ENCODE measurements at regions not wholly inside any gene's neighbourhood (a gene's known extent, or its start where the extent isn't known, plus 50 kb on each side); places are given as distances from the start of the nearest gene placed in this dataset.
"Not testable (repeated sequence)": the region's sequence is repeated elsewhere in the genome, so short reads cannot be mapped to it uniquely, and the experiment has no call there.

DNA sequence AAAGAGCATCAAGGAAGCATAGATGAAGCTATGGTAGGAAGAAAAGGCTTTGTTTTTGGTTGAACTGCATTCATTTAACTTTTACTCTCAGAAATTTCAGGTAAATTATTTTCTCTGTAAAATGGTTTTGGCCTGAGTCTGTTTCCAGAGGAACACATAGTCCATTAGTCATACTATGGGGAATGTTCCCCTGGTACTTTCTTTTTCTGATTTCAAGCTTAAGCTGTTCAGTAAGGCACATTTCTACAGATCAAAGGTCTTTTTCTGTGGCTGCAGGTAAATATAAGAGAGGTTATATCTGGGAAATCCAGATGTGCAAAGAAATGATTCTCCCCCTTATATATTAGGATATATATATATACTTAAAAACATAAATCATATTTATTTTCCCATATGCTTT is 1744.4 kb upstream of the ADGRL3 start:
- no peak overlapping the region for H3K4me3 ChIP-seq (ENCODE audit: low read length)
- H3K27ac ChIP-seq (ENCODE audit: low read length), result no peak overlapping the region
- no peaks in the 10 kb centered on the region for H3K36me3 ChIP-seq (ENCODE audit: control insufficient read depth, insufficient read depth, low read length)
- peaks cover 2% of the 10 kb centered on the region; the same call in 1 of the 2 replicates for H3K4me1 ChIP-seq (ENCODE audit: control insufficient read depth, insufficient read depth, low read length)
- H3K27me3 ChIP-seq (ENCODE audit: control insufficient read depth, insufficient read depth, low read length), result no peaks in the 10 kb centered on the region
- no peak for DNase-seq (ENCODE audit: low read depth, low spot score)
- no peaks in the 10 kb centered on the region for H3K9me3 ChIP-seq (ENCODE audit: control insufficient read depth, insufficient read depth, low read length)

DNA sequence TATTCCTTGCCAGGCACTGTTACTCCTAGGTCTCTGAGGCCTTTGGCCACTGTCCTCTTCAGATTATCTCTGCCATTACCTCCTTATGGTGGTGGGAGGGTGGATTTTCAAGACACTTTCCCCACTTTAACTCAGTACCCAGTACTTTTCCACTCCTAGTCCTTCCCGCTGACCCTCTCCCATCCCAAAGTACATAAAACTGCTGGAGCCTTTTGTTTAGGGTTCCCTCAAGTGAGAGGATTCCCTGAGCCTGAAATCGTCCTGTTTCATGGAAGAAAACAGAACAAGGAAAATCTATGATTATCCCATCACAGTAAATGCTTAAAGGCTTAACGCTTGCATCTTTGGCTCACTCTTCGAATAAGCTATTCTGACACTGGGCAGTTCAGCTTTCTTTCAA is 1742.5 kb upstream of the ADGRL3 start:
- no peaks in the 10 kb centered on the region for H3K27me3 ChIP-seq (ENCODE audit: control insufficient read depth, insufficient read depth, low read length)
- H3K4me3 ChIP-seq (ENCODE audit: low read length), result no peak overlapping the region
- no peaks in the 10 kb centered on the region for H3K9me3 ChIP-seq (ENCODE audit: control insufficient read depth, insufficient read depth, low read length)
- H3K36me3 ChIP-seq (ENCODE audit: control insufficient read depth, insufficient read depth, low read length), result no peaks in the 10 kb centered on the region
- H3K4me1 ChIP-seq (ENCODE audit: control insufficient read depth, insufficient read depth, low read length), result peaks cover 2% of the 10 kb centered on the region; the same call in 1 of the 2 replicates
- no peak overlapping the region for H3K27ac ChIP-seq (ENCODE audit: low read length)
- no CpG with 5 or more reads among the region's 4 CpGs for WGBS (ENCODE audit: insufficient coverage, insufficient read length)
- DNase-seq (ENCODE audit: low read depth, low spot score), result no peak

DNA sequence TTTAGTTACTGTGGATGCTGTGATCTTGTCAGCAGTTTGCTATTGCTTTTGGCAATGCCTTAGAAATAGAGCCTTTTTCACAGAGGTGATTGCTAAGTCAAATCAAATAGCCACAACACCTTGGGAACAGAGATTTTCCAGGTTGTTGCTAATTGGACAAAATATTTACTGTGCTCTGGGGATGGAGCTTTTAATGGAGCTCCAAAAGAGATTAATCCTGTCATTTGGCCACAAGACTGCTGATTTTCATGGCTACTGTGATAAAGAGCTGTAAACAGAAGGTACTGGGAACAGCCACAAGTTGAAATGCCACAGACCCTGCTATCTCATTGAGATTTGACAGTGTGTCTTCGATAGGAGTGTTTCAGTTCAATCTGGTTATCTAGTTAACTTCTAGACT is 1715.2 kb upstream of the ADGRL3 start:
- Histone ChIP-seq H3K27ac (ENCODE audit: low read length) (no peak overlapping the region), H3K36me3 (ENCODE audit: control insufficient read depth, insufficient read depth, low read length) (no peaks in the 10 kb centered on the region), H3K9me3 (ENCODE audit: control insufficient read depth, insufficient read depth, low read length) (no peaks in the 10 kb centered on the region), H3K4me1 (ENCODE audit: control insufficient read depth, insufficient read depth, low read length) (no peaks in the 10 kb centered on the region), H3K27me3 (ENCODE audit: control insufficient read depth, insufficient read depth, low read length) (no peaks in the 10 kb centered on the region), H3K4me3 (ENCODE audit: low read length) (no peak overlapping the region)
- DNase-seq (ENCODE audit: low read depth, low spot score), result no peak
- WGBS (ENCODE audit: insufficient coverage, insufficient read length), result no CpG with 5 or more reads among the region's 1 CpG

DNA sequence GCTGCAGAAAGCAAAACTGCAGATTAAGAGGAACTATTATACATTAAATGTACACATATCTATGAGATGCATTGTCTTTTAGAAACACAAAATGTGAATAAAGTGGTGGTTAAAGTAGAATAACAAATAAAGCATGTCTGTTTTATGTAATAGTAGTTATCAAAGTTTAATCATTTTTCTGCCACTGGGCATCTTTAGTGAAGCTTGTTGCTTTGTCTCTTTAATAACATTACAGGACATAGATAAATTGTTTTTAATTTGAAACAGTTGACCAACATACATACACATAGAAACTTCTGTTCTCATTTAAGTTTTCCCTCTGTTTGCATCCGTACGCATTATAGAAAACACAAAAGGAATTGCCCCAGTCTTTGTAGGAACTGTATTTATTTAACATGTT is 1700.0 kb upstream of the ADGRL3 start:
- no peak overlapping the region for H3K27ac ChIP-seq (ENCODE audit: low read length)
- DNase-seq (ENCODE audit: low read depth, low spot score), result no peak
- WGBS (ENCODE audit: insufficient coverage, insufficient read length), result no CpG with 5 or more reads among the region's 2 CpGs
- H3K4me3 ChIP-seq (ENCODE audit: low read length), result no peak overlapping the region
- H3K36me3 ChIP-seq (ENCODE audit: control insufficient read depth, insufficient read depth, low read length), result no peaks in the 10 kb centered on the region
- no peaks in the 10 kb centered on the region for H3K27me3 ChIP-seq (ENCODE audit: control insufficient read depth, insufficient read depth, low read length)
- no peaks in the 10 kb centered on the region; the same call in 1 of the 2 replicates for H3K4me1 ChIP-seq (ENCODE audit: control insufficient read depth, insufficient read depth, low read length)
- no peaks in the 10 kb centered on the region for H3K9me3 ChIP-seq (ENCODE audit: control insufficient read depth, insufficient read depth, low read length)

DNA sequence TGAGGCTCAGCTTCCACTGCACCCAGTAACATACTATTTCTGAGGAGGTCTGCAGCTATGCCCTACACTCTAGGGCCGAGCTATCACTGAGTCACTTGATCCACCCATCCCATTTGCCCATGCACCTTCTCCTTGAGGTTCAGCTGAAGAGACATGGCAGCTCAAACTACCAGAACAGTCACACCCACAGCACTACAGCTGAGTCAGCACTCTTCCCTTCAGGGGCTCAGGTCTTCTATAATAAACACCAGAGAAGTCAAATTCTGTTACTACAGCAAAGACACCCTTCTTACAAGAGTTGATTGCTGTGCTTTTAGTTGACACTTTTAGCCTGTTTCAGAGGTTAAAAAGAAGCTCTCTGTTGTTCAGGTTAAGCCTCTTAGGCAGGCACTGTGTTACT is 1696.4 kb upstream of the ADGRL3 start:
- WGBS (ENCODE audit: insufficient coverage, insufficient read length), result no CpG with 5 or more reads among the region's 1 CpG
- H3K27ac ChIP-seq (ENCODE audit: low read length), result no peak overlapping the region
- no peaks in the 10 kb centered on the region for H3K36me3 ChIP-seq (ENCODE audit: control insufficient read depth, insufficient read depth, low read length)
- H3K9me3 ChIP-seq (ENCODE audit: control insufficient read depth, insufficient read depth, low read length), result no peaks in the 10 kb centered on the region
- H3K4me3 ChIP-seq (ENCODE audit: low read length), result no peak overlapping the region
- H3K27me3 ChIP-seq (ENCODE audit: control insufficient read depth, insufficient read depth, low read length), result no peaks in the 10 kb centered on the region
- no peaks in the 10 kb centered on the region; the same call in 1 of the 2 replicates for H3K4me1 ChIP-seq (ENCODE audit: control insufficient read depth, insufficient read depth, low read length)
- no peak for DNase-seq (ENCODE audit: low read depth, low spot score)

DNA sequence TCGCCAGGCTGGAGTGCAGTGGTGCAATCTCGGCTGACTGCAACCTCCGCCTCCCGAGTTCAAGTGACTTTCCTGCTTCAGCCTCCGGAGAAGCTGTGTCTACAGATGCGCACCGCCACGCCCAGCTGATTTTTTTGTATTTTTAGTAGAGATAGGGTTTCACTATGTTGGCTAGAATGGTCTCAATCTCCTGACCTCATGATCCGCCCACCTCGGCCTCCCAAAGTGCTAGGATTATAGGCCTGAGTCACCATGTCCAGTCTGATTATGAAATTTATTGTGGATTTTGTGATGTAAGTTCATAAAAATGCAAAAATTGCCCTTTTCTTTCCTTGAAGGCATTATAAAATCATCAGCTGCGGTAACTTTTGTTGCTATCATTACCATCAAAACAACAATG is 1688.3 kb upstream of the ADGRL3 start:
- no CpG with 5 or more reads among the region's 11 CpGs for WGBS (ENCODE audit: insufficient coverage, insufficient read length)
- H3K9me3 ChIP-seq (ENCODE audit: control insufficient read depth, insufficient read depth, low read length); DNase-seq (ENCODE audit: low read depth, low spot score); H3K27me3 ChIP-seq (ENCODE audit: control insufficient read depth, insufficient read depth, low read length); H3K36me3 ChIP-seq (ENCODE audit: control insufficient read depth, insufficient read depth, low read length); H3K27ac ChIP-seq (ENCODE audit: low read length); H3K4me1 ChIP-seq (ENCODE audit: control insufficient read depth, insufficient read depth, low read length); H3K4me3 ChIP-seq (ENCODE audit: low read length): not testable (repeated sequence)

DNA sequence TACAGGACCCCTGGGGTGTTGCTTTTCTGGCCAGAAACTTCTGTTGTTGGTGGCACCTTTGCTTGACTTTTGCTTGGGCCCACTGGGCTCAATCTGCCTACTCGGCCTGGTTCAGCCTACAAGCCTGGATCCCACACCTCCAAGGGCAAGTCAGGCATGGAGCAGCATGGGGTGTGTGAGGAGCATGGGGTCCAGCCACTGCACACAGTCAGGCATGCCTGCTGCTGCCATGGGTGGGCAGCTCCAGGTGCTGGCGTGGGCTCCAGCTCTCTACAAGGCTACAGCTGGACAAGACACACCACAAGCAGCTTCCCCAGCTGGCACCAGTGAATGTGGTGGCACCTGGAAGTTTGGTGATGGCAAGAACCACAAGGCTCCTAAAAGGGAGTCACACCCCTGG is 1683.1 kb upstream of the ADGRL3 start:
- H3K9me3 ChIP-seq (ENCODE audit: control insufficient read depth, insufficient read depth, low read length), result no peaks in the 10 kb centered on the region
- no CpG with 5 or more reads among the region's 2 CpGs for WGBS (ENCODE audit: insufficient coverage, insufficient read length)
- no peaks in the 10 kb centered on the region for H3K36me3 ChIP-seq (ENCODE audit: control insufficient read depth, insufficient read depth, low read length)
- H3K4me3 ChIP-seq (ENCODE audit: low read length), result no peak overlapping the region
- no peaks in the 10 kb centered on the region for H3K4me1 ChIP-seq (ENCODE audit: control insufficient read depth, insufficient read depth, low read length)
- DNase-seq (ENCODE audit: low read depth, low spot score), result no peak
- H3K27me3 ChIP-seq (ENCODE audit: control insufficient read depth, insufficient read depth, low read length), result no peaks in the 10 kb centered on the region
- no peak overlapping the region for H3K27ac ChIP-seq (ENCODE audit: low read length)

DNA sequence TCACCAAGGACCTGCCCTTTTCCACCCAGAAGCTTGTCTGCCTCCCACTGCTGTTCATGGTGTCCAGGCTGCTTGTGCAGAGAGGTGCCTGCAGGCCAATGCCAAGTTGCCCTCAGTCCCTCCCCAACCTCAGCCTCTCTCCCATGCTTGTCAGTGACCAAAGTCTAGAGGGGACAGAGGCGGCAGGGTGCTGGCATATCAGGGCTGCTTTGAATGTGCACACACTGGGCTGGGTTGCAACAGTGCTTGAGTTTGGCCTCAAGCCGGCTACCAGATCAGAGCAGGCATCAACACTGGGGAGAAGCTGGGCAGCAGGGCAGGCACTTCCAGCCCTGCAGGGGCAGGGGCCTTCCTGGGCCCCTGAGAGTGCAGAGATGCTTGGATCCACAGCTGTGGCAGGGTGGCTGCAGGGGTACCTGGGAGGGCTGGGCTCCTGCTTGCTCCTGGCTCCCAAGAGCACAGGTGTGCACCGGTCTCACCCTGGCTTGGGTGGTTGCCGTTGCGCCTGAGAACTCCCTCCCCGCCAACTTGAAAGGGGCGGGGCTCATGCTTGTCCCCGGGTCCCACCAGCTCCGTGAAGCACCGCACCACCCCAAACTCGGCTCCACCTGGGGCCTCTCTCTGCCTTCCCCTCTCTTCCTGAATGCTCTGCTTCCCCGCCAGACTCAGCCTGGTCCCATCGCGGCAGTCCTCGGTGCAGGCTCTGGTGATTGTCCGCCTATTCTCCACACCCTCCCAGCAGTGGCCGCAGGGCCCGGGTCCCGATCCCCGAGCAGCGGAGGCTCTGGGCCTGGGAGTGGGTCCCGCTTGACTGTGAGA is 1681.9 kb upstream of the ADGRL3 start:
- no peaks in the 10 kb centered on the region for H3K4me1 ChIP-seq (ENCODE audit: control insufficient read depth, insufficient read depth, low read length)
- H3K27me3 ChIP-seq (ENCODE audit: control insufficient read depth, insufficient read depth, low read length), result no peaks in the 10 kb centered on the region
- H3K9me3 ChIP-seq (ENCODE audit: control insufficient read depth, insufficient read depth, low read length), result no peaks in the 10 kb centered on the region
- H3K4me3 ChIP-seq (ENCODE audit: low read length), result no peak overlapping the region
- no peaks in the 10 kb centered on the region for H3K36me3 ChIP-seq (ENCODE audit: control insufficient read depth, insufficient read depth, low read length)
- WGBS (ENCODE audit: insufficient coverage, insufficient read length), result no CpG with 5 or more reads among the region's 22 CpGs
- H3K27ac ChIP-seq (ENCODE audit: low read length), result no peak overlapping the region
- DNase-seq (ENCODE audit: low read depth, low spot score), result no peak

DNA sequence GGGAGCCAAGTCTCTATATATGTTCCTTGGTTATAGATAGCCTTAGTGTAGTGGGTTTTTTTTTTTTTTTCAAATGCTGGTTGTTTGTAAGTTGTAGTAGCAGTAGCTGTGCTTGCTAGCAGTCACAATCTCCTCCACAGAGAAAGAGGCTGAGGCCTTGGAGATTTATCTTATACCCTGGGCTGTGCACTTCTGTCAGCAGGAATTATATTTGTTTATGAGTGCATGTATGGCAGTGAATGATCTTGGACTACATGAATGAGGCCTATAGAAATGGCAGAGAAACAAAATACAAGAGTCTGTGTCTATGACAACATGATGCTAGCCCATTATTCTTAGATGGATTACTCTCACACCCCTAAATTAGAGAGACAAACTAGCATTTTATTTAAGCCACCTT is 1674.2 kb upstream of the ADGRL3 start:
- H3K9me3 ChIP-seq (ENCODE audit: control insufficient read depth, insufficient read depth, low read length), result no peaks in the 10 kb centered on the region
- no peak overlapping the region for H3K4me3 ChIP-seq (ENCODE audit: low read length)
- no peak overlapping the region for H3K27ac ChIP-seq (ENCODE audit: low read length)
- DNase-seq (ENCODE audit: low read depth, low spot score), result no peak
- H3K36me3 ChIP-seq (ENCODE audit: control insufficient read depth, insufficient read depth, low read length), result no peaks in the 10 kb centered on the region
- no peaks in the 10 kb centered on the region for H3K4me1 ChIP-seq (ENCODE audit: control insufficient read depth, insufficient read depth, low read length)
- no peaks in the 10 kb centered on the region for H3K27me3 ChIP-seq (ENCODE audit: control insufficient read depth, insufficient read depth, low read length)

DNA sequence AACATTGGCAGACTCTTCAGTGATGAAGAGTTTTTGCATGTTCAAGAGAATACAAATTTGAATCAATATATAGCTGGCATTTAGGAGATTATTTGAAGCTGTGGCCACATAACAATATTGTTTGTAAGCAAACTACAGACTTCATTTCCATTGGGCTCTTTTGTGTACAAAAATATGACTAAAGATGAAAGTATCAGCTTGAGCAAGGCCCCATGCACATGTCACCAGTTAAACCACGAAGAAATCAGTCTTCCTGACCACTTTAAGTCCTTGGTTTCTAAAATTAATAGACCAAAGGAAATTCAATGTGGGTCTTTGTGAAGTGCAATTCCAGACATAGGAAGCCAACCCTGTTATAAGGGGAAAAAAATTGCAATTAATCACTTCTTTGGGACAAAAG is 1664.6 kb upstream of the ADGRL3 start:
- no peaks in the 10 kb centered on the region for H3K9me3 ChIP-seq (ENCODE audit: control insufficient read depth, insufficient read depth, low read length)
- H3K4me1 ChIP-seq (ENCODE audit: control insufficient read depth, insufficient read depth, low read length), result no peaks in the 10 kb centered on the region
- no peaks in the 10 kb centered on the region for H3K27me3 ChIP-seq (ENCODE audit: control insufficient read depth, insufficient read depth, low read length)
- no peak overlapping the region for H3K27ac ChIP-seq (ENCODE audit: low read length)
- DNase-seq (ENCODE audit: low read depth, low spot score), result no peak
- WGBS (ENCODE audit: insufficient coverage, insufficient read length), result no CpG with 5 or more reads among the region's 1 CpG
- H3K4me3 ChIP-seq (ENCODE audit: low read length), result no peak overlapping the region
- no peaks in the 10 kb centered on the region for H3K36me3 ChIP-seq (ENCODE audit: control insufficient read depth, insufficient read depth, low read length)

DNA sequence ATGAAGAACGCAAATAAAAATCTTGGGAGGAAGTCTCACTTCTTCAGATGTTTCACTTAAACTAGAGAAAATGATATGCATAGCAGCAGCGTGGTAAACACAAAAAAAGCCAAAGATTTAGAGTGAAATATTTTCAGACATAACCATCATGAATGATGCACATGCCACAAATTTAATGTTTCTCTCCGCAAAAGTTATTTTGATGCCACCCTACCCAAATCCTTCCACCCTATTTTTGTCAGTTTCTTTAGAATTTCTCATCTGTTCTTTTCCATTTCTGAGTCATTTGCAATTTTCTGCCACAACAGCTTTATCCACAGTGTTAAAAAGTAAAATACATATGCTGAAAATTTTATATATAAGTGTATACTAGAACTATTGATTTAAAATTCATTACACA is 1663.7 kb upstream of the ADGRL3 start:
- Histone ChIP-seq H3K27me3 (ENCODE audit: control insufficient read depth, insufficient read depth, low read length) (no peaks in the 10 kb centered on the region), H3K27ac (ENCODE audit: low read length) (no peak overlapping the region), H3K9me3 (ENCODE audit: control insufficient read depth, insufficient read depth, low read length) (no peaks in the 10 kb centered on the region), H3K4me1 (ENCODE audit: control insufficient read depth, insufficient read depth, low read length) (no peaks in the 10 kb centered on the region), H3K36me3 (ENCODE audit: control insufficient read depth, insufficient read depth, low read length) (no peaks in the 10 kb centered on the region), H3K4me3 (ENCODE audit: low read length) (no peak overlapping the region)
- WGBS (ENCODE audit: insufficient coverage, insufficient read length), result no CpG with 5 or more reads among the region's 3 CpGs
- DNase-seq (ENCODE audit: low read depth, low spot score), result no peak

Measured in iPS DF 6.9 (cell line).